ENCODE measurements at regions not wholly inside any gene's neighbourhood (a gene's known extent, or its start where the extent isn't known, plus 50 kb on each side); places are given as distances from the start of the nearest gene placed in this dataset.
"Not testable (repeated sequence)": the region's sequence is repeated elsewhere in the genome, so short reads cannot be mapped to it uniquely, and the experiment has no call there.

DNA sequence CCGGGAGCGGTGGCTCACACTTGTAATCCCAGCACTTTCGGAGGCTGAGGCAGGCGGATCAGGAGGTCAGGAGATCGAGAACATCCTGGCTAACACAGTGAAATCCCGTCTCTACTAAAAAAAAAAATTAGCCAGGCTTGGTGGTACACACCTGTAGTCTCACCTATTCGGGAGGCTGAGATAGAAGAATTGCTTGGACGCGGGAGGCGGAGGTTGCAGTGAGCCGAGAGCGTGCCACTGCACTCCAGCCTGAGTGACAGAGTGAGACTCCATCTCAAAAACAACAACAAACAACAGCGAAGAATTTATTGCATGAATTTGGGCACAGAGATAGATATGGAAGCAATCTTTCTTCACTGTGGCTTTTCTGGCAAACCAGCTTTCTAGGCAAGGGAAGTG is 432.9 kb downstream of the STK39 start:
- not testable (repeated sequence) for DNase-seq (ENCODE audit: extremely low read depth in 1 of 11, low read depth in 9 of 11, low spot score in 4 of 11)

DNA sequence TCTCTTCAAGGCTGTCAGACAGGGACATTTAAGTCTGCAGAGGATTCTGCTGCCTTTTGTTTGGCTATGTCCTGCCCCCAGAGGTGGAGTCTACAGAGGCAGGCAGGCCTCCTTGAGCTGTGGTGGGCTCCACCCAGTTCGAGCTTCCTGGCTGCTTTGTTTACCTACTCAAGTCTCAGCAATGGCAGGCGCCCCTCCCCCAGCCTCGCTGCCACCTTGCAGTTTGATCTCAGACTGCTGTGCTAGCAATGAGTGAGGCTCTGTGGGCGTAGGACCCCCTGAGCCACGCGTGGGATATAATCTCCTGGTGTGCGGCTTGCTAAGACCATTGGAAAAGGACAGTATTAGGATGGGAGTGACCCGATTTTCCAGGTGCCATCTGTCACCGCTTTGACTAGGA is 437.6 kb downstream of the STK39 start:
- not testable (repeated sequence) for DNase-seq (ENCODE audit: extremely low read depth in 1 of 11, low read depth in 9 of 11, low spot score in 4 of 11)

DNA sequence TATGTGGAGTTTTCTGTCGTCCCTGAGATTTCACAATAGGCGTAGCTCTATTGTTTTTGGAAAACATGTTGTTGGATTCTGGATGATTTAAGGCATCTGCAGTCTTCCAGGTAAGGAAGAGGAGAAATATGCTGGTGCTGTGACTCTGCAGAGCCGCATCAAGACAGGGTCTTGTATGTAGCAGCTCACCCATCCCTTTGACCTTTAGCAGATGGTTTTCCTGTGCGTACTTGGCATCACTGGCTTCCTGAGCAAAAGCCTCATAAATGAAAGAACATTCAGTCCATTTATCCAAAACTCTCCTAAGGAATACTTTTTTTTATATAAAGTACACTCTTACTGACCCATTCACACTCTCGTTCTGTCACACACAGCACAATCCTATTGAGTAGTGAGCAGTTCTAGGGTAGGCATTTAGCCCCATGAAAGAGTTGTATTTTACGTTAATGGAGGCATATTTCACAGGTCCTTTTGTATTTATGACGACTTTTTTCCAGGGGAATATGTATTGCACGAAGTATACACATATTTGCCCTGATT is 443.9 kb downstream of the STK39 start:
- DNase-seq (ENCODE audit: extremely low read depth in 1 of 11, low read depth in 9 of 11, low spot score in 4 of 11) = no peak

DNA sequence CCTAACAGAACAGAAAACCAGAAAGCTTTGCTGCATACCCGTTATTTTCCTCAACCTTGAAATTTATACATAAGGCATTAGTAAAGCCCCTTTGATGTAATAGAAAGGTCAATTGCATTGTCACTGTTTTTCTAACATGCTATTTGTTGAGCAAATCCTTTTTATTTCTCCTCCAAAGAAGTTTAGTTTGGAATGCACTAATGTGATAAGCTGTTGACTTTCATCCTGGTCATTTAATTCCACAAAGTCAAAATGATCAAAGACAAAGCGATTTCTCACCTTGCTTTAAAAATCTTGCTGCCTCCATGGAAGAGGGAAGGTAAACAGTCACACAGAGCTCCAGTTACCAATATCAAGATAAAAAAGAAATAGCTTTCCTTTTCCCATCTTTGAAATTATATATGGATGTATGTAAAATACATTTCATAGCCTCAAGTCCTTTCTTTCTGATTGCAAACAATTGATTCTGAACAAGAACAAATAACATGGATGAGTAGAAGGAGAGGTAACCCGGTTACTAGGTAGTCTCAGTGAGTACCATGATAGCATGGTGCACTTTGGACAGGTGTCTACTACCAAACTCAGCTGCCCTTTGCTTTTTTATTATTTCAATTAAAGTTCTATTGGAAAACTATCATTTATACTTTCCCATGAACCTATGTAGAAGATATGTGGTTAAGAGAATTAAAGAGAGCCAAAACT is 452.7 kb downstream of the STK39 start:
- no peak for DNase-seq (ENCODE audit: extremely low read depth in 1 of 11, low read depth in 9 of 11, low spot score in 4 of 11)

DNA sequence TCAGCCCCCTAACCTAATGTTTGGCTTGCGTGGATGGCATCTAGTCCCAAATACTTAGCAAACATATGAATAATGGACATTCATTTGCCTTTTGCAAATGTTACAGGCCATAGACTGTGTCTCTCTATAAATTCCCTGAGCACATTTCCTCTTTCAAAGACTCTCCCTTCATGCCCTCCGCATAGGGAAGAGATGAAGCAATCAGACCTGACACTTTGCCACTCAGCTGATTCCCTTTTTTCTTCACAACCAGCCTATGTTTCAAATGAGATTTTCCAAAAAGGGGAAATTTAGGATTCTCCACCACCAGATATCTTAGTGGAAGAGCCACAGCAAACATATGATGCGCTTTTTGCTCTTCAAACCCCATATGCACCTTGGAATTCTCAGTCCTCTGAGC is 453.7 kb downstream of the STK39 start:
- DNase-seq (ENCODE audit: extremely low read depth in 1 of 11, low read depth in 9 of 11, low spot score in 4 of 11) = no peak

DNA sequence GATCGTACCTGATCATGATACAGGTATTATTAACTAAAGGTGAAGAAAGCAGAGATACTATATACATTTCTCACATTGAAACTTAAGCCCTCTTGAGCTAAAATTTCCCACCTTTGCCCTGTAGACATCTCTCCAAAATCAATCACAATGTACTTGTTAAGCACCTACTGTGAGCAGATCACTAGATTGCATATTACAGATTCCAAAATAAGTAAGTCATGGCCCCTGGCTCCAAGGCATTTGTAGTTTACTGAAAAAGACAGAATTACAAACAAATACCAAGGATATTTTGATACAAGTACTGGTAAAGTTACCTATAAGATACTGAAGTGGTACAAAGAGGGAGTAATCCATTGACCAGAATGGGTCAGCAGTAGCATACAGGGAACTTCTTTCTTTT is 455.3 kb downstream of the STK39 start:
- DNase-seq (ENCODE audit: extremely low read depth in 1 of 11, low read depth in 9 of 11, low spot score in 4 of 11) = no peak

DNA sequence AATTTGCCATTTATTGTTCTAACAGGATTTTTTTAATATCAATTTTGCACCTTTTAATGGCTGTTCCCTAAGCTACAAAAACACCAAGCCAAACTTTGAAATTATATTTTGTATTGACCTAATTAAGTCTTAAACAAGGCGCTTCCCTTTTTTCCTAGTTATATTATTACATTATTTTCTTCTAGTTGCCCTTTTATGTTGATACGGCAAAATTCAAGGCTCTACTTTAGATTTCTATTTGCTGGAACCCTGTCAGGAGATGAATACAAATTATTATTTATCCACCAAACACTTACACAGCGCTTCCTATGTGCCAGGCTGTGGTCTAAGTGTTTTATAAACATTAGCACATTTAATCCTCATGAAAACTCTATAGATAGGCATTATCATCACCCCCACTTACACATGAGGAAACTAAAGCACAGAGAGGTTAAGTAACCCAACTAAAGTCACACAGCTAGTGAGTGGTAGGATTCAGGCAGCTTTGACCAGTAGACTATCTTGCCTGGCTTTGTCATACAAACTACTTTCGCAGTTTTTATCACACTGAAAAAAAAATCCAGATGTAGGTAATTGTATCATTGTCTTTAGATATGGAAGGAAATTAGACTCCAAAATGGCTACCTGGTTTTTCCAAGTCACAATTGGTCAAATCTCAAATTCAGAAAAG is 456.5 kb downstream of the STK39 start:
- DNase-seq (ENCODE audit: extremely low read depth in 1 of 11, low read depth in 9 of 11, low spot score in 4 of 11) = no peak

DNA sequence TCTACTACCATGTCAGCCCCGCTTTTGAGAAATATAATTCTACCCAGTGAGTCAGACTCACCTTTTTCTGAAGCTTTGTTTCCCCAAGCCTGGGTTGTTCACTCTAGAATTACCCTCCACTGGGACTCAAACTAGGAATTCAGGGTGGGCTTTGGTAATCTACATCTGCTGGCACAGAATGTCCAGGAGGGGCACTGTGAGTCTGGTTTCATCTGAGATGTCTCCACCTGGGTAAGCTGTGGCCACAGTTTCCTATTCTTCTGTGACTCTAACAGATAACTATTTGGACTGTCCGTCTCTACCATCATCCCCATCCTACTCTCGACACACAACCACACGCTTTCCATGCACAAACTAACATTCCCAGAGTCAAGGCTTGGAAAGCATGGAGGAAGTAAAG is 457.2 kb downstream of the STK39 start:
- DNase-seq (ENCODE audit: extremely low read depth in 1 of 11, low read depth in 9 of 11, low spot score in 4 of 11) = no peak

DNA sequence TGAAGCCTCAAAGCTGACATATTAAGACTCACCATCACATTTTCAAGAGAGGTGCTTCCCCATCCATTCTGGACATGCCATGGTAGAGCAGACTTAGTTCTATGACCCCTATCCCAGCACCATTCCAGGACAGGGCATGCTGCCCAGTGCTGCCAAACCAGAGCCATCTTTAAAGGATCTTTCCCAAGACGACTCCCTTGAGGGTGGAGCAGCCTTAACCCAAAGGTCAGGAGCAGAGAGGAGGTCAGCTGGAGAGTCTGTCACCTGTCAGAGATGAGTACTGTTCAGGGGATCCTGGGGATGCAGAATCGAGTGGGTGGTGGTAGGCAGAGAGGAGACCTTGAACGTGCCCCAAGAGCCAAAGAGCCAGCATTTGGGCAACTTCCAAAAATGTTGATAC is 459.8 kb downstream of the STK39 start:
- no peak for DNase-seq (ENCODE audit: extremely low read depth in 1 of 11, low read depth in 9 of 11, low spot score in 4 of 11)

DNA sequence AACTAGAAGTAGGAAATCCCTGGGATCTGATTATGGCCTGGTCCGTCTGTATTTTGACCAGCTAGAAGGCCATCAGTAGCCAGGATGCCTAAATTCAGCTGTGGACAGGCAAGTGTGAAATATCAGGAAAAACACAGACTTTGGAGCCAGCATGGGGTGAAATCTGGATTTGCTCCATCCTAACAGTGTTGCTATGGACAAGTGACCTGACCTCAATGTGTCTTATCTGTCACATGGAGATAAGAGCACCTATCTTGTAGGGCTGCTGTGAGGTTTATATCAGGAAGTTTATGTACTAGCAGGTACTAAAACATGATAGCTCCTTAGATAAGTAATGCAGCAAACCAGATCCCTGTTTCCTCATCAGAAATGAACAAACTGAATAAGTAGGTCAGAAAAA is 460.4 kb downstream of the STK39 start:
- no peak for DNase-seq (ENCODE audit: extremely low read depth in 1 of 11, low read depth in 9 of 11, low spot score in 4 of 11)

DNA sequence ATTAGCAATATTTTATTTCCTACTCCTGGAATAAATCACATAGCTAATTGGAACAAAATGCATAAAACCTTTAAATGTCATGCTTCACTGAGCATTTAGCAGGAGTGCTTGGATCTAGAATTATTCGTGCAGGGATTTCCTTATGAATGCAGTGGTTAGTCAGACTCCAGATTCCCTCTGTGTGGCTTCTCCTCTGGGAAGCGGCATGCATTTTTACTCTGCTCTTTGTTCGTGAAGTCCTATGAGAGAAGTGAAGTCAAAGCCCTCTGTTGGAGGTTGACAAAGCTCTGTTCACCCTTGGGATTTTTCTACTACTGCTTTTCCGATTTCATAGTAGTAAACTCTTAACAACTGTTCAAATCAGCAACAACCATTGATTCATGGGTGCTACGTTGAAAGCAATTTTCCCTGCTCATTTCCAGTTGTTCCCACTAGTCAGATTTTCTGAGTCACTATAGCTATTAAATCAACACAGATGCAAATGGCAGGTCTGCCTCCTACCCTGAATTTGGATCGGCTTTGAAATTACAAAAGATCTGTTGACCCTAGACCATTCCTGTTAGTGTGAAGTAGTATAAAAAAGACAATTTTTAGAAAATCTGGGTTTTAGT is 461.7 kb downstream of the STK39 start:
- DNase-seq (ENCODE audit: extremely low read depth in 1 of 11, low read depth in 9 of 11, low spot score in 4 of 11) = no peak

DNA sequence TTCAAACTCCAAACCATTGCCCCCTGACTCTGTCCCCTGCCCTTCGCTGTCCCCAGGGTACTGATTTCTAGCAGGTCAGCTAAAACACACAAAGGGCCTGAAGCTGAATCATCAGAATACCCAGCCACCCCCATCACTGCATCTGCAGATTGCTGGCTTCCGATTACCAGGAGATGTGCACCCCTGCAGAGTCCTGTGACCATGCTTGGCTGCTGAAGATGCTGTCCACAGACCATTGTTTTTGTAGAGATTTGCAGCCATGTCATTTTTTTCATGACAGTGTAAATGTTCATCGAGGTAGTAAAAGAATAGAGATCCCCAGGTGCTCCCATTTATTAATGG is 463.3 kb downstream of the STK39 start:
- no peak for DNase-seq (ENCODE audit: extremely low read depth in 1 of 11, low read depth in 9 of 11, low spot score in 4 of 11)

DNA sequence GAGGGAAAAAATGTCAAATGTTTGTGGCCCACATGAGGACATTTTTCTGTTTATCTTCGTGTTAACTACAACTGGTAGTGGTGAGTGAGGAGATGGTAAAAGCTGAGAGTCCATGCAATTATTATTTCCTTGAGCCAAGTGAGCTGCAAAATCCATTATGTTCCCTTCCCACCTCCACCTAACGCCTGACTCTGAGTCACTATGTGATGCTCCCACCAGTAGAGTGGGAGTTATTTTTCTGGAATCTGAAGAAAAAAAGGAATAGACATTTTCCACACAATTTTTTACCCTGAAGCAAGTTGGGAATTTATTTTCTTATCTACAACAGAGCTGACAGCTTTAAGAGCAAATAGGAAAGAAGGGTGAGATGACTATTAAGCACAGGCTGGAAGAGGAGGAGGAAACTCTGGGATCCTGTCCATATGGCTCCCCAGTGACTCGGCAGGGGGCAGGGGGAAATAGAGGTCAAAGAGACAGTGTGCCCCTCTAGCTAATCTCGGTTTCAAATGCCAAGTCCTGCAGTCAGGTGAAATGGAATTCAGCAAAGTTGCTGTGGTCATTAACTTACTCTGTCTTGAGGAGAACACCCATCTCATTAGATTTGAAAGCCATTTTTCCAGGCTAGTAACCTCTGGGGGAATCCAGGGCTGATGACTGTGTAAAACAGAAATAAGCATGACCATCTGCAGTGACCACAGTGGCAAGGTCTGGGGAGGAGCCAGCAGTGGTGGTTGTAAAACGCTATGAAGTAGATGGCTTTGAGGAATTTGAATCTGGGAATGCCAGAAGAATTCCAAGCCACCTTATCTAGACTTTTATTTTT is 463.9 kb downstream of the STK39 start:
- peak in 2 of 11 donors; percentile 6 to 15 for DNase-seq (ENCODE audit: extremely low read depth in 1 of 11, low read depth in 9 of 11, low spot score in 4 of 11)

DNA sequence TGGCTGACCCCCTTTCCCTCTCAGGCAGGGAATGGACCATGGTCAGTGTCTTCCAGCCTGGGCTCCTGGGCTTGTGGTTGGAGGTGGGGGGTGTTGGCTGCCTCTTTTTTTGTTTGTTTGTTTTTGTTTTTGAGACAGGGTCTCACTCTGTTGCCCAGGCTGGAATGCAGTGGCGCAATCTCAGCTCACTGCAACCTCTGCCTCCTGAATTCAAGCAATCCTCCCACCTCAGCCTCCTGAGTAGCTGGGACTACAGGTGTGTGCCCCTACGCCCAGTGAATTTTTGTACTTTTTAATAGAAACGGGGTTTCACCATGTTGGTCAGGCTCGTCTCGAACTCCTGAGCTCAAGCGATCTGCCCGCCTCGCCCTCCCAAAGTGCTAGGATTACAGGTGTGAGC is 465.8 kb downstream of the STK39 start:
- not testable (repeated sequence) for DNase-seq (ENCODE audit: extremely low read depth in 1 of 11, low read depth in 9 of 11, low spot score in 4 of 11)

DNA sequence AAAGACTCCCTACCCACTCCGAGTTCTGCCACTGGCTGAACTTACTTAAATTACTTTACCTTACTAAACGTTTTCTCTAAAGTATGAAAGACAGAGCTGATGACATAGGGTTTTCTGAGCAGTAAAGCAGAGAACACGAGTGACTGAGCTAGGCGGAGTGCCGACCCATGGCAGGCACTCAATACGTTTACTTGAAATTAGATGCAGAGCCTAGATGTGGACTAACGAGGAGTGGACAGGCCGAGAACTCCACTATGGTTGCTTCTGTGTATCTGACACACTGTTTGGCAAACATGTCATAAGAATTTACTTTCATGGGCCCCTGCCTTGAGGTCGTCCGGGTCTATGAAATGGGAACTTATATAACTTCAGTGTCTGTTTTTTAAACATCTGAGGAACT is 471.0 kb downstream of the STK39 start:
- DNase-seq (ENCODE audit: extremely low read depth in 1 of 11, low read depth in 9 of 11, low spot score in 4 of 11) = no peak

DNA sequence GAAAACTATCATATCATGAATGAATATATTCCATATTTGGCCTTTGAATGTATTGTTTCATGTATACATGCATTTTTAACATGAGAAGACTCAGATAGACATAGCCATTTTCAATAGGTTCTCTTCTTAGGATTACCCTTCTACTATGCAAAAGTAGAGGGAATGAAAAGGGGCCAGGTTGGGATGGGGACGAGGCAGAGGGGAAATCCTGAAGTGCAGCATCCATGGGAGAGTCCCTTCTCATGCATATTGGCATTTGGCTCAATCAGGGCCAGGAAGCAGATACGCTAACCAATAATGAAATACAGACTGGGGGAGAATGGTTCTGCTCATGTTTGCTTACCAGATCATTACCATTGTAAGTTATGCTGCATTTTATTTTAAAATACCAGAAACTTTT is 475.8 kb downstream of the STK39 start:
- no peak for DNase-seq (ENCODE audit: extremely low read depth in 1 of 11, low read depth in 9 of 11, low spot score in 4 of 11)

DNA sequence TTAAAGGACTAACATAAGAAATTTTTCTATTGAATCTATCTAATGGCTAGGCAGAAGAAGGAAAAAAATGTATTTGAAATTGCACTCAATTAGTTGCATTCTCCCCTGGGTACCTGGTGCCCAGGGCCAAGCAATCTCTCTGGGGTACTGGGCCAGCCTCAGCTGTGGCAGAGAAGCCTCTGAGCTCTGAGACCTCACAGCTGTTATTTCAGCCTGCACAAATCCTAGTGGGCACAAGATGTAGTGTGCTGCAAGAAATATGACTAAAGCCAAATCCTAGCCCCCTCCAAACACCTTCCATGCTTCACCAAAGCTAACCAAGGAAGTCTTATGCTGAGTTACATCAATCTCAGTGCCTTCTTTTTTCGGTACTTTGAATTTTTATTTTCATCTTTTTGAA is 478.4 kb downstream of the STK39 start:
- no peak for DNase-seq (ENCODE audit: extremely low read depth in 1 of 11, low read depth in 9 of 11, low spot score in 4 of 11)

DNA sequence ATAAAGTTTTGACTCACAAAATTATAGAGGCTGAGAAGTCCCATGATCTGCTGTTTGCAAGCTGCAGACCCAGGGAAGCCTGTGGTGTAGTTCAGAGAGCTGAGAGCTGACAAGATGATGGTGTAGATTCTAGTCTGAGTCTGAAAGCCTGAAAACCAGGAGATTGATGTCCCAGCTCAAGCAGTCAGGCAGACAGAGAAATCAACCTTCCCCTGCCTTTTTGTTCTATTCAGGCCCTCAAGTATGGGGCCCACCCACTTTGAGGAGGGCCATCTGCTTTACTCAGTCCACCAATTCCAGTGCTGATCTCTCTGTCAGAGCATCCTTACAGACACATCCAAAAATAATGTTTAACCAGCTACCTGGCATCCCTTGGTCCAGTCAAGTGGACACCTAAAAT is 479.6 kb downstream of the STK39 start:
- no peak for DNase-seq (ENCODE audit: extremely low read depth in 1 of 11, low read depth in 9 of 11, low spot score in 4 of 11)

DNA sequence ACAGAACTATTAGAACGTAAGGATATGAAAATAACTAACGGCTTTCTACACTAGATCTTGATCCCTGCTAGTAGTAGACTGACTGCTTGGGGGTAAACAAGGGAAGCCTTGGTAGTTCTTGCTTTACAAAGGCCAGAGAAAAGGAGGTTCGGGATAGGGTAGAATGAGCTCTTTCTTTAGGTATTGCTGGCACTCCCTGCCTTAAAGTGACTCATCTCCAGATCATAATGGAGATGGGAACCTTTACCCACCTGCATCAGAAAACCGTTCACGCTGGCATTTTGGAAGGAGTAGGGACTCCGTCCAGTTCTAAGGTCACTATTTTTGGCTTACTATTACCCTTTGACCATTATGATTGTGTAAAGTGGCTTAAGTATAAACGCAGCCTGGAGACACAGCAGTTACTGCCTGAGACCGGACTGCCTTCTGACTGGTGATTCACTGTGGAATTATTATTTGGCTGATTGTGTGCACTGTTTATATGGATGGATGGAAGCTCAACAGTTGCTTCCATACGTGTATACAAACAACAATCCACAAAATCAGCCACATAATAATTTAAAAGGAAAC is 482.5 kb downstream of the STK39 start:
- no peak for DNase-seq (ENCODE audit: extremely low read depth in 1 of 11, low read depth in 9 of 11, low spot score in 4 of 11)
